HG03159 (cell line): ENCODE measurements at regions not wholly inside any gene's neighbourhood (a gene's known extent, or its start where the extent isn't known, plus 50 kb on each side); places are given as distances from the start of the nearest gene placed in this dataset.

Source experiments
- ATAC-seq: cut with Tn5 transposase; IDR thresholded peaks from one replicate; pipeline ENCODE4 v1.9.1; 2021; ENCODE audit warnings: mild to moderate bottlenecking, moderate library complexity; ENCODE audit not compliant: unreplicated experiment

- ATAC-seq, result no peak
Measured at GRCh38 chr7:35463751-35464150, 209.9 kb upstream of the TBX20 start.

- ATAC-seq, result no peak
Measured at GRCh38 chr7:35463176-35463700, 209.3 kb upstream of the TBX20 start.

GRCh38 chr7:35454575-35455385, 200.9 kb upstream of the TBX20 start:
- ATAC-seq, result no peak

- ATAC-seq, result no peak
Measured at GRCh38 chr7:35450456-35451214, 196.7 kb upstream of the TBX20 start.

- no peak for ATAC-seq
Measured at GRCh38 chr7:35448486-35448885, 194.6 kb upstream of the TBX20 start.

- no peak for ATAC-seq
Measured at GRCh38 chr7:35446091-35446490, 192.2 kb upstream of the TBX20 start.

GRCh38 chr7:35437619-35438275, 183.8 kb upstream of the TBX20 start:
- no peak for ATAC-seq

- no peak for ATAC-seq
Measured at GRCh38 chr7:35436452-35436851, 182.6 kb upstream of the TBX20 start.

GRCh38 chr7:35430547-35431153, 176.8 kb upstream of the TBX20 start:
- no peak for ATAC-seq

- ATAC-seq, result peak; percentile 86
Measured at GRCh38 chr7:35424869-35425495, 171.1 kb upstream of the TBX20 start.

GRCh38 chr7:35424440-35424839, 170.5 kb upstream of the TBX20 start:
- no peak for ATAC-seq

GRCh38 chr7:35422715-35423114, 168.8 kb upstream of the TBX20 start:
- ATAC-seq, result no peak

GRCh38 chr7:35420656-35421055, 166.8 kb upstream of the TBX20 start:
- ATAC-seq, result no peak

- ATAC-seq, result no peak
Measured at GRCh38 chr7:35419391-35419755, 165.5 kb upstream of the TBX20 start.

- ATAC-seq, result no peak
Measured at GRCh38 chr7:35418716-35419390, 165.0 kb upstream of the TBX20 start.

- no peak for ATAC-seq
Measured at GRCh38 chr7:35416568-35416967, 162.7 kb upstream of the TBX20 start.

GRCh38 chr7:35415411-35415822, 161.5 kb upstream of the TBX20 start:
- ATAC-seq, result no peak

- no peak for ATAC-seq
Measured at GRCh38 chr7:35411331-35411730, 157.4 kb upstream of the TBX20 start.

GRCh38 chr7:35405461-35405860, 151.6 kb upstream of the TBX20 start:
- no peak for ATAC-seq

- ATAC-seq, result no peak
Measured at GRCh38 chr7:35401217-35401879, 147.4 kb upstream of the TBX20 start.
